Psoas muscle (tissue), 7 donors: ENCODE measurements at regions not wholly inside any gene's neighbourhood (a gene's known extent, or its start where the extent isn't known, plus 50 kb on each side); places are given as distances from the start of the nearest gene placed in this dataset.

Experiments
- ATAC-seq, 4 donors: fragments of 200-7000 bp; cut with Tn5 transposase; one replicate each; pipeline ENCODE4 v1.9.1; 2020; ENCODE audit warnings: moderate library complexity in 3 of 4, mild to moderate bottlenecking in 2 of 4
- DNase-seq, 2 donors: peaks; one replicate each; pipeline ENCODE4 v3.0.0-alpha.2; 2020
- H3K27ac ChIP-seq: fragments of 200-600 bp; one replicate; pipeline ENCODE4 v1.8.0; 2022
- H3K27me3 ChIP-seq, 3 donors: fragments of 200-600 bp in 1 of 3; one replicate each; pipeline versions ENCODE4 v1.6.1 to v1.8.0; 2013 to 2022; ENCODE audit warnings: low read length in 2 of 3, mild to moderate bottlenecking in 2 of 3, moderate library complexity in 1 of 3; ENCODE audit not compliant: insufficient read depth in 3 of 3
- H3K36me3 ChIP-seq, 2 donors: fragments of 200-600 bp in 1 of 2; one replicate each; pipeline versions ENCODE4 v1.6.1 to v1.8.0; 2013 to 2022; ENCODE audit warnings: low read depth in 1 of 2, mild to moderate bottlenecking in 1 of 2, moderate library complexity in 1 of 2; ENCODE audit not compliant: insufficient read depth in 1 of 2
- H3K4me1 ChIP-seq: fragments of 200-600 bp; one replicate; pipeline ENCODE4 v1.8.0; 2022
- H3K4me3 ChIP-seq: fragments of 200-600 bp; one replicate; pipeline ENCODE4 v1.8.0; 2022; ENCODE audit warnings: mild to moderate bottlenecking
- H3K9me3 ChIP-seq: fragments of 200-600 bp; one replicate; pipeline ENCODE4 v1.8.0; 2022
- WGBS, 3 donors: extraction: QIAGEN DNeasy Blood & Tissue Kit; methylation state at CpG; one replicate each; pipeline versions ENCODE4 v1.1.6 to v1.1.7; 2013; 5-methylcytosine and 5-hydroxymethylcytosine counted together
- intact Hi-C, 2 donors: fragments of 100-400 bp; cut with DNase I; formaldehyde crosslinking; loops; one replicate each; pipeline versions ENCODE4 v1.11.0 to v1.14.2; 2022
- TF ChIP-seq, protein P1 (sequence below): fragments of 200-600 bp; IDR thresholded peaks from one replicate; pipeline ENCODE4 v1.8.0; 2022; ENCODE audit warnings: antibody characterized with exemption
- donor health status: healthy with polysubstance abuse.
- donor health status: DM: no; HTN: no; CAD: no; lungs with moderate emphysema.
- donor health status: Bipolar disorder and iron deficiency.
- donor health status: healthy.
- donor health status: DM: yes; HTN: yes; CAD: no.
- donor health status: DM: no; HTN: no; CAD: no.
- donor health status: DM: yes; HTN: yes; CAD: no.

DNA sequence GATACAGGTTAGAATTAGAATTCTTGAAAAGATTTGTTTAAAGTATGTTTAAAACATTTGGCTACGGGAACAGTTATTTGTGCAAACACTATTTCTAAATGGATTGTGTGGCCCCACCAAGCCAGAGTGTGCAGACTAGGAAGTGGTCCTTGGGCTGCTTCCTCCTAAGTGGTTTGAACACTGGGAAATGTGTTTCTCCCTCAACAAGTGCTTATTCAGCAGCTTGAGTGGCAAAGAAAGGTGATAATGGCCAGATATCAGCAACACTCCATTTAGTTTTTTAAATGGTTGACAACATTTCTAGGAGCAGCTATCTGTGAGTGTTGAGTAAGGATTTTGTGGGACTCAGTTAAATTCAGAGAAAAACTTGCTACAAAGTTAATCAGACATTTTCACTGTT is 141.4 kb upstream of the LNX1 start:
- TF ChIP-seq, protein P1, sequence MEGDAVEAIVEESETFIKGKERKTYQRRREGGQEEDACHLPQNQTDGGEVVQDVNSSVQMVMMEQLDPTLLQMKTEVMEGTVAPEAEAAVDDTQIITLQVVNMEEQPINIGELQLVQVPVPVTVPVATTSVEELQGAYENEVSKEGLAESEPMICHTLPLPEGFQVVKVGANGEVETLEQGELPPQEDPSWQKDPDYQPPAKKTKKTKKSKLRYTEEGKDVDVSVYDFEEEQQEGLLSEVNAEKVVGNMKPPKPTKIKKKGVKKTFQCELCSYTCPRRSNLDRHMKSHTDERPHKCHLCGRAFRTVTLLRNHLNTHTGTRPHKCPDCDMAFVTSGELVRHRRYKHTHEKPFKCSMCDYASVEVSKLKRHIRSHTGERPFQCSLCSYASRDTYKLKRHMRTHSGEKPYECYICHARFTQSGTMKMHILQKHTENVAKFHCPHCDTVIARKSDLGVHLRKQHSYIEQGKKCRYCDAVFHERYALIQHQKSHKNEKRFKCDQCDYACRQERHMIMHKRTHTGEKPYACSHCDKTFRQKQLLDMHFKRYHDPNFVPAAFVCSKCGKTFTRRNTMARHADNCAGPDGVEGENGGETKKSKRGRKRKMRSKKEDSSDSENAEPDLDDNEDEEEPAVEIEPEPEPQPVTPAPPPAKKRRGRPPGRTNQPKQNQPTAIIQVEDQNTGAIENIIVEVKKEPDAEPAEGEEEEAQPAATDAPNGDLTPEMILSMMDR: no peak
- Histone ChIP-seq H3K27me3 (no peaks in the 10 kb centered on the region), H3K4me1 (no peaks in the 10 kb centered on the region), H3K4me3 (no peak overlapping the region), H3K36me3 (no peaks in the 10 kb centered on the region), H3K27ac (no peak overlapping the region), H3K9me3 (no peaks in the 10 kb centered on the region)
- 90 to 100% (median 94%) methylated on average over 1 of the region's 1 CpG for WGBS, 3 donors
- ATAC-seq (no peak), DNase-seq (no peak)
- intact Hi-C loops: no loop called here

DNA sequence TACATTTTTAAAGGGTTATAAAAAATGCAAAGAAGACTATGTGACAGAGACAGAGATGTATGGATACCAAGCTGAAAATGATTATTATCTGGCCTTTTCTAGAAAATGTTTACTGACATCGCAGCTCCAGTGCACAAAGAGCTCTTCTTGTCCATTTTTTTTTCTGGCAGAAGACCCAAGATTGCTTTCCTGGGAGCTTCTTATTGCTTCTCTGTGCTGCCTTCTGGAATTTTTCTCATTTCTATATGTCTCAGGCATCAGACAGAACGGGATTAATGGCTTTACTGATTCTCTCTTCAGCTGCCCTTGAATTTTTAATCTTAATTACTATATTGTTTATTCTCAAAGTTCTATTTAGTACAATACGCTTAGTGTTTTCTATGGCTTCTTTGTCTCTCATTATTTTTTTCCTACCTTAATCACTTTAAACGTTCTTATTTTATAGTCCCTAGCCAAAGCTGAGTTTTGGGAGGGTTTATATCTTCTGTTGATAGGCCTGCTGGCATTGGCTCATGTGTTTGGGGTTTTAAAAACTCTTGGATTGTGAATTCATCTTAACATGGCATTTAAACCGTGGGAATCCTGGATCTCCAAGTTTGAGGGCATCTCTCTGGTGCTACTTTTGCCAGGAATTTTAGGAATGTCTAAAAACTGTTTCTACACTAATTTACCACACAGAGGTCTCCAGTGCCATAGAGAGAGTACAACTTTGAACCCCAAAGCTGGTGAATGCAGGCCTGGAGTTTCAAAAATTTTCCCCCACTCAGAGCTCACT is 138.9 kb upstream of the LNX1 start:
- Histone ChIP-seq H3K4me1 (no peaks in the 10 kb centered on the region), H3K4me3 (no peak overlapping the region), H3K9me3 (no peaks in the 10 kb centered on the region), H3K27me3 (no peaks in the 10 kb centered on the region), H3K27ac (no peak overlapping the region), H3K36me3 (no peaks in the 10 kb centered on the region)
- 42 to 52% (median 46%) methylated on average over 5 of the region's 5 CpGs for WGBS, 3 donors
- intact Hi-C loops: no loop called here
- no peak for DNase-seq
- TF ChIP-seq, protein P1: no peak
- no peak for ATAC-seq

- Histone ChIP-seq H3K36me3 (no peaks in the 10 kb centered on the region), H3K9me3 (no peaks in the 10 kb centered on the region), H3K4me3 (no peak overlapping the region), H3K4me1 (no peaks in the 10 kb centered on the region), H3K27me3 (no peaks in the 10 kb centered on the region), H3K27ac (no peak overlapping the region)
- no peak for DNase-seq
- TF ChIP-seq, protein P1: no peak
- 87 to 93% (median 89%) methylated on average over 1 of the region's 1 CpG for WGBS, 3 donors
- intact Hi-C loops: no loop called here
- ATAC-seq: no peak
Observed at GRCh38 chr4:53722110-53722509, 130.8 kb upstream of the LNX1 start.

DNA sequence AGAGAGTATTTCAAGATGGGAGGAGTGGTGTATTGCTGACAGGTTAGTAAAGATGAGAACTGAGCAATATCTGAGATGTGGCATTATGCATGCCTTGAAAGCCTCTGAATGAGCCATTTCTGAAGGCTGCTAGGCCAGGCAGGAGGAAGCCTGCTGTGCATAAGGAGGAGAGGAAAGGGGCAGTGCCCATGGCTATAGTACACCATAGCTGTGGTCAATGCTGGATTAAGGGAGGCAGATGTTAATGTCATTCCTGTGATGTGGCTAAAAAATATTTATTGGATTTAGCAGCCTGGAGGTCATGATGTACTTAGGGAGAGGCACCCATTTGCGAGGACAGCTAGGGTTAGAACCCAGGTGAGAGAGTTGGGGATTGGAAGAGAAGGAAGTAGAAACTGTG is 130.0 kb upstream of the LNX1 start:
- DNase-seq: no peak
- Histone ChIP-seq H3K27me3 (no peaks in the 10 kb centered on the region), H3K4me1 (no peaks in the 10 kb centered on the region), H3K36me3 (no peaks in the 10 kb centered on the region), H3K4me3 (no peak overlapping the region), H3K9me3 (no peaks in the 10 kb centered on the region), H3K27ac (no peak overlapping the region)
- 67 to 83% (median 80%) methylated on average over 1 of the region's 1 CpG for WGBS, 3 donors
- ATAC-seq: no peak
- TF ChIP-seq, protein P1: no peak
- intact Hi-C loops: no loop called here

- H3K27me3 ChIP-seq: no peaks in the 10 kb centered on the region
- intact Hi-C loops: no loop called here
- 78 to 81% (median 79%) methylated on average over 5 of the region's 5 CpGs for WGBS, 3 donors
- no peaks in the 10 kb centered on the region for H3K4me1 ChIP-seq
- no peak overlapping the region for H3K27ac ChIP-seq
- no peaks in the 10 kb centered on the region for H3K9me3 ChIP-seq
- no peaks in the 10 kb centered on the region for H3K36me3 ChIP-seq
- DNase-seq (no peak), ATAC-seq (no peak)
- H3K4me3 ChIP-seq: no peak overlapping the region
- TF ChIP-seq, protein P1: no peak
Observed at GRCh38 chr4:53720776-53721175, 129.5 kb upstream of the LNX1 start.
